ENCODE measurements at regions not wholly inside any gene's neighbourhood (a gene's known extent, or its start where the extent isn't known, plus 50 kb on each side); places are given as distances from the start of the nearest gene placed in this dataset.

DNA sequence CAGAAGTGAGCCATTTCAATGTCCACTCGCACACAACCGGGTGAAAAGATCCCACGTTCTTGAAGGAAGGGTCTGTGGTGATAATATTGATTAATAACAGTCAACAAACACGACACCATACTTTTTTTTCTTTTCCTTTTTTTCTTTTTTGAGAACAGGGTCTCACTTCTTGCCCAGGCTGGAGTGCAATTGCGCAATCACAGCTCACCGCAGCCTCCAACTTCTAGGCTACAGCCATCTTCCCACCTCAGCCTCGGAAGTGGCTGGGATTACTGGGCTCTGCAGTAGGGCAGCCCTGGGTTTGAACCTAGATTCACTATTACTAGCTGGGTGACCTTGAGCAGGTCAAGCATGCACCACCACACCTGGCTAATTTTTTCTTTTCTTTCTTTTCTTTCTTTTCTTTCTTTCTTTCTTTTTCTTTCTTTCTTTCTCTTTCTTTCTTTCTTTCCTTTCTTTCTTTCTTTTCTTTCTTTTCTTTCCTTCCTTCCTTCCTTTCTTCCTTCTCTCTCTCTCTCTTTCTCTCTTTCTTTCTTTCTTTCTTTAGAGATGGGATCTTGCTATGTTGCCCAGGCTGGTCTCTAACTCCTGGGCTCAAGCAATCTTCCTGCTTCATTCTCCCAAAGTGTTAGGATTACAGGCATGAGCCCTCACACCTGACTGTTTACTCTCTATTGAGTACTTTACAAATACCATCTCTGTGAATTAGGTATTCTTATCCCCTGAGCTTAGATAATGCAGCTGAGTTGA is 123.9 kb downstream of the SNX5 start:
- 78 to 82% methylated on average over 7 of the region's 7 CpGs for WGBS, 2 donors
- peak overlapping the region in 3 of 4 donors; percentile 66 to 85 (median 70) for H3K27ac ChIP-seq
- H3K4me1 ChIP-seq: peaks cover 0 to 8% (median 3%) of the 10 kb centered on the region in 4 donors
- no peaks in the 10 kb centered on the region for H3K27me3 ChIP-seq
- no peak overlapping the region for H3K4me3 ChIP-seq
- H3K36me3 ChIP-seq: no peaks in the 10 kb centered on the region
- intact Hi-C loops (cut with DNase I): no loop called here
- TF ChIP-seq POLR2AphosphoS5 (IDR thresholded peaks at IDR 0.05) (no peak), POLR2A (IDR thresholded peaks at IDR 0.05) (no peak), EP300 (IDR thresholded peaks at IDR 0.05) (no peak)
- TF ChIP-seq, protein P1, sequence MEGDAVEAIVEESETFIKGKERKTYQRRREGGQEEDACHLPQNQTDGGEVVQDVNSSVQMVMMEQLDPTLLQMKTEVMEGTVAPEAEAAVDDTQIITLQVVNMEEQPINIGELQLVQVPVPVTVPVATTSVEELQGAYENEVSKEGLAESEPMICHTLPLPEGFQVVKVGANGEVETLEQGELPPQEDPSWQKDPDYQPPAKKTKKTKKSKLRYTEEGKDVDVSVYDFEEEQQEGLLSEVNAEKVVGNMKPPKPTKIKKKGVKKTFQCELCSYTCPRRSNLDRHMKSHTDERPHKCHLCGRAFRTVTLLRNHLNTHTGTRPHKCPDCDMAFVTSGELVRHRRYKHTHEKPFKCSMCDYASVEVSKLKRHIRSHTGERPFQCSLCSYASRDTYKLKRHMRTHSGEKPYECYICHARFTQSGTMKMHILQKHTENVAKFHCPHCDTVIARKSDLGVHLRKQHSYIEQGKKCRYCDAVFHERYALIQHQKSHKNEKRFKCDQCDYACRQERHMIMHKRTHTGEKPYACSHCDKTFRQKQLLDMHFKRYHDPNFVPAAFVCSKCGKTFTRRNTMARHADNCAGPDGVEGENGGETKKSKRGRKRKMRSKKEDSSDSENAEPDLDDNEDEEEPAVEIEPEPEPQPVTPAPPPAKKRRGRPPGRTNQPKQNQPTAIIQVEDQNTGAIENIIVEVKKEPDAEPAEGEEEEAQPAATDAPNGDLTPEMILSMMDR (IDR thresholded peaks at IDR 0.05): no peak
- H3K9me3 ChIP-seq: no peaks in the 10 kb centered on the region
- DNase-seq: no peak

DNA sequence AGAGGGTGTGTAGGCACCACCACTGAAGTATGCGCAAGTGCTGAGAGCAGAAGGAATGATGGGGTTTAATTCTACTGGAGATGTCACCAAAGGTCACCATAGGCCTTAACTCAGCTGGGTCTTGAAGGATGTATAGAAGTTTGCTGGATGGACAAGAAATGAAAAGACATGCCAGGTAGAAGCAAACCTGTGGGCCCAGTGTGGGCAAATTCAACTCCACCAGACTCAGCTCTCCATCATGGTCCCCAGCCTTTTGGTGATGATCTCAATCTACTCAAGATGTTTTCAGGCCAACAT is 124.5 kb downstream of the SNX5 start:
- no peak for TF ChIP-seq EP300 (IDR thresholded peaks at IDR 0.05)
- TF ChIP-seq, protein P1 (IDR thresholded peaks at IDR 0.05): no peak
- no peak for TF ChIP-seq POLR2AphosphoS5 (IDR thresholded peaks at IDR 0.05)
- TF ChIP-seq POLR2A (IDR thresholded peaks at IDR 0.05): no peak
- Histone ChIP-seq H3K27ac (peak overlapping the region; percentile 66 to 85 (median 68)), H3K4me1 (peaks cover 0 to 8% (median 3%) of the 10 kb centered on the region in 4 donors), H3K9me3 (no peaks in the 10 kb centered on the region), H3K27me3 (no peaks in the 10 kb centered on the region), H3K36me3 (no peaks in the 10 kb centered on the region), H3K4me3 (no peak overlapping the region)
- intact Hi-C loops (cut with DNase I): no loop called here
- DNase-seq: no peak
- WGBS, 2 donors: 93 to 96% methylated on average over 1 of the region's 1 CpG

DNA sequence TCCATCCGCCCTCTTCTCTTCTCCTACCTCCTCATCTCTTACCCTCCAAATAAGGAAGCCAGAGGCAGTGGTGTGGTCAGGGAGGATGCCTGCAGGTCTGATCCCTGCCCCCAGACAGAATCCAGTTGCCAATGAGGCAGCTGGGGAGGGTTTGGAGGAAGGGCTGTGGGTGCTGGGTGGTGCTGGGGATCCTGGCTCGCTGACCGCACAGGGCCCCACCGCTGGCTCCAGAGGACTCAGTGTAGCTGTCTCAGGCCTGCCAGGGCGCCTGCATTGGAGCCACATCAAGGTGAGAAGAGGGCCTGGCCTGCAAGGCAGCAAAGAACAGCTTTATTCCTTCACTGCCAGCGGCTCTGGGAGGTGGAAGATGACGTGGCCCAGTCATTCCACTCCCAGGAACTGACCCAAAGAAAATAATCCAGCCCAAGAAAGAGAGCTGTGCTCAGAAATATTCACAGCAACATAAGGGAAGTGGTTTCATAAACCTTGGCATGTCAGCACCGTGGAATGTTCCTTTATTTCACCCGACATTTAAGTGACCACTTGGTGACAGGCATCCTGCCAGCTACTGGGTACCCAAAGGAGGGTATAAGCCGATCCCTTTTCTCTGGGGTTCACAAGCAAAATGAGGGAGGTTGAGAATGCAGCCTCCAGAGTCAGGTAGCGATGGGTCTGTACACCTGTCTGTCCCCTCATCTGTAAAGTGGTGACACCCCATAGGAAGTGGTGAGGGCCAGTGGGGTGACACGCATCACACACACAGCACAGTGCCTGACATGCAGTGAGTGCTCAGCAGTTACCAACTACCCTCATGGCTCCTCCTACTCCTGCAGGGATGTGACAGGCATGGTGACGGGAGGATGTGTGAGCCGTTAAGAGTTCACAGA is 125.1 kb downstream of the SNX5 start:
- peak; percentile 19 to 53 (median 26) for TF ChIP-seq POLR2AphosphoS5 (IDR thresholded peaks at IDR 0.05)
- no peak for TF ChIP-seq POLR2A (IDR thresholded peaks at IDR 0.05)
- 71 to 77% methylated on average over 14 of the region's 14 CpGs for WGBS, 2 donors
- H3K4me3 ChIP-seq: no peak overlapping the region
- intact Hi-C loops (cut with DNase I): no loop called here
- no peaks in the 10 kb centered on the region for H3K27me3 ChIP-seq
- H3K27ac ChIP-seq: peak overlapping the region; percentile 66 to 85 (median 68)
- peaks cover 0 to 8% (median 3%) of the 10 kb centered on the region in 4 donors for H3K4me1 ChIP-seq
- H3K36me3 ChIP-seq: no peaks in the 10 kb centered on the region
- DNase-seq: peak; percentile 76
- H3K9me3 ChIP-seq: no peaks in the 10 kb centered on the region

DNA sequence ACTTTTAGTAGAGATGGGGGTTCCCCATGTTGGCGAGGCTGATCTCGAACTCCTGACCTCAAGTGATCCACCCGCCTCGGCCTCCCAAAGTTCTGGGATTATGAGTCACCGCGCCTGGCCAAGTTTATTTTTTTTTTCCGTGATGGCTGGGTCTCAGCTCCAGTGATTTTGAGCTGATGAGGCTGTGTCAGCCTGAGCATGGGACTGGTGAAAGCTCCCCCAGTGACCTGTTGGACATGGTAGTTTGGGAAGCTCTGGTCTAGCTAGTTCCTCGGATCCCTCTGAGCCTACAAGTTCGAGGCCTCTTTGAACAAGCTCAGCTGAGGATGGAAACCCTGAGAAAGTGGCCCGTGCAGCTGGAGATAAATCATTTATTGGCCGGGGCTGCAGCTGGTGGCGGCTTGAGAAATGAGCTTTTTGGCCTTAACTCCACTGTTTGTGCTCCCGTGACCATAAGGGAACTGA is 126.8 kb downstream of the SNX5 start:
- Histone ChIP-seq H3K9me3 (no peaks in the 10 kb centered on the region), H3K27ac (peak overlapping the region; percentile 66 to 85 (median 68)), H3K27me3 (no peaks in the 10 kb centered on the region), H3K4me3 (no peak overlapping the region), H3K36me3 (no peaks in the 10 kb centered on the region), H3K4me1 (peaks cover 0 to 8% (median 3%) of the 10 kb centered on the region in 4 donors)
- no peak for TF ChIP-seq EP300 (IDR thresholded peaks at IDR 0.05)
- TF ChIP-seq POLR2A (IDR thresholded peaks at IDR 0.05): no peak
- TF ChIP-seq, protein P1 (IDR thresholded peaks at IDR 0.05): no peak
- TF ChIP-seq POLR2AphosphoS5 (IDR thresholded peaks at IDR 0.05): peak in 3 of 4 donors; percentile 38 to 40 (median 40)
- intact Hi-C loops (cut with DNase I): no loop called here
- WGBS, 2 donors: 75 to 77% methylated on average over 13 of the region's 13 CpGs
- peak; percentile 90 for DNase-seq

DNA sequence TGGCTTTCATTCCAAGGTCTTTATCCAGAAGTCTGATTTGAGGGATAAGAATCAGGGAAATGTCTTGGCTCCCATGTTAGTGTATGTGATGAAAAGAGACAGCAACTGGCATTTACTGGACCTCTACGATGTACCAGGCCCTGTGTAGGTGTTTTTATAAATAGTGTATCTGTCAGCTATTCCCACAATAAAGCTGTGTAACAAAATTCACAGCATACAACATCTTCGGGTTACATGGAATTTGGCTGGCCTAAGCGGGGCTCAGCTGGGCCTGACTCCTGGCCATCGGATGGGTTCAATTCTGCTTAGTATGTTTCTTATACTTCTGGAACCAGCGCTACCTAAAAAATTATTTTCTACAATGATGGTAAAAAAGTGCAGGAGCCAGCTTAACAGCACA is 128.2 kb downstream of the SNX5 start:
- DNase-seq: no peak
- no peaks in the 10 kb centered on the region for H3K9me3 ChIP-seq
- TF ChIP-seq POLR2A (IDR thresholded peaks at IDR 0.05) (no peak), EP300 (IDR thresholded peaks at IDR 0.05) (no peak), POLR2AphosphoS5 (IDR thresholded peaks at IDR 0.05) (no peak)
- TF ChIP-seq, protein P1 (IDR thresholded peaks at IDR 0.05): no peak
- no peaks in the 10 kb centered on the region for H3K27me3 ChIP-seq
- WGBS, 2 donors: 90 to 96% methylated on average over 5 of the region's 5 CpGs
- H3K36me3 ChIP-seq: no peaks in the 10 kb centered on the region
- no peak overlapping the region for H3K27ac ChIP-seq
- no peak overlapping the region for H3K4me3 ChIP-seq
- peaks cover 0 to 16% (median 6%) of the 10 kb centered on the region in 4 donors for H3K4me1 ChIP-seq
- intact Hi-C loops (cut with DNase I): no loop called here
